Cardiac muscle cell (in vitro differentiated cells and primary cell): ENCODE measurements at regions not wholly inside any gene's neighbourhood (a gene's known extent, or its start where the extent isn't known, plus 50 kb on each side); places are given as distances from the start of the nearest gene placed in this dataset.
"Not testable (repeated sequence)": the region's sequence is repeated elsewhere in the genome, so short reads cannot be mapped to it uniquely, and the experiment has no call there.

Experiments
- DNase-seq, 2 donors: peaks; one replicate each; pipeline versions ENCODE4 v3.0.0 to v3.0.0-alpha.2; 2010 to 2017; ENCODE audit warnings: low read depth in 1 of 2, low spot score in 1 of 2
- H3K27ac ChIP-seq: fragments of 200-600 bp; sonication (generic); 2 replicates; pipeline ENCODE4 v1.5.1; 2016
- H3K27me3 ChIP-seq: fragments of 200-600 bp; sonication (generic); 2 replicates; pipeline ENCODE4 v1.6.0; 2016; ENCODE audit warnings: control low read depth
- H3K36me3 ChIP-seq: fragments of 200-600 bp; sonication (generic); 2 replicates; pipeline ENCODE4 v1.5.1; 2016; ENCODE audit warnings: control low read depth
- H3K4me1 ChIP-seq: fragments of 200-600 bp; sonication (generic); 2 replicates; pipeline ENCODE4 v1.8.1; 2017; ENCODE audit warnings: low read depth, mild to moderate bottlenecking, mixed run types
- H3K4me3 ChIP-seq: fragments of 200-600 bp; sonication (generic); 2 replicates; pipeline ENCODE4 v1.5.1; 2016; ENCODE audit warnings: mild to moderate bottlenecking
- H3K9me3 ChIP-seq: fragments of 200-600 bp; sonication (generic); 2 replicates; pipeline ENCODE4 v1.5.1; 2017; ENCODE audit warnings: low read depth, mild to moderate bottlenecking, control low read depth
- TF ChIP-seq, protein P1 (sequence below): IDR thresholded peaks from 2 replicates; pipeline ENCODE4 v1.5.1; 2012; ENCODE audit warnings: low read depth, mild to moderate bottlenecking, low read length

DNA sequence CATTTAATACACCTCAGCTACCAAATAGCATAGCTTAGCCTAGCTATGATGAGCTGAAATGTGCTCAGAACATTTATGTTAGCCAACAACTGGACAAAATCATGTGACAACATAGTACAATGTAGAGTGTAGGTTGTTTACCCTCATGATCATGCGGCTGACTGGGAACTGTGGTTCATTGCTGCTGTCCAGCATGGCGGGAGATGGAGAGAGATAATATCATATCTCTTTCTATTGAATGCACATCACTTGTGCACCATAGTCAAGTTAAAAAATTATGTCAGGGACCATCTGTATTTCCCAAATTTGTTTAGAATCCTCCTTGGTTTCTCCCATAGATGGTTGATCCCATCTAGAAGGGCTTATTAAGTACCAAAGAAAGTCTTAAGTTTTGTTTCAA is 151.1 kb upstream of the ELL2 start:
- Histone ChIP-seq H3K4me3 (no peak overlapping the region), H3K27me3 (no peaks in the 10 kb centered on the region), H3K36me3 (no peaks in the 10 kb centered on the region), H3K9me3 (no peaks in the 10 kb centered on the region), H3K4me1 (no peaks in the 10 kb centered on the region), H3K27ac (no peak overlapping the region)
- no peak for DNase-seq
- TF ChIP-seq, protein P1, sequence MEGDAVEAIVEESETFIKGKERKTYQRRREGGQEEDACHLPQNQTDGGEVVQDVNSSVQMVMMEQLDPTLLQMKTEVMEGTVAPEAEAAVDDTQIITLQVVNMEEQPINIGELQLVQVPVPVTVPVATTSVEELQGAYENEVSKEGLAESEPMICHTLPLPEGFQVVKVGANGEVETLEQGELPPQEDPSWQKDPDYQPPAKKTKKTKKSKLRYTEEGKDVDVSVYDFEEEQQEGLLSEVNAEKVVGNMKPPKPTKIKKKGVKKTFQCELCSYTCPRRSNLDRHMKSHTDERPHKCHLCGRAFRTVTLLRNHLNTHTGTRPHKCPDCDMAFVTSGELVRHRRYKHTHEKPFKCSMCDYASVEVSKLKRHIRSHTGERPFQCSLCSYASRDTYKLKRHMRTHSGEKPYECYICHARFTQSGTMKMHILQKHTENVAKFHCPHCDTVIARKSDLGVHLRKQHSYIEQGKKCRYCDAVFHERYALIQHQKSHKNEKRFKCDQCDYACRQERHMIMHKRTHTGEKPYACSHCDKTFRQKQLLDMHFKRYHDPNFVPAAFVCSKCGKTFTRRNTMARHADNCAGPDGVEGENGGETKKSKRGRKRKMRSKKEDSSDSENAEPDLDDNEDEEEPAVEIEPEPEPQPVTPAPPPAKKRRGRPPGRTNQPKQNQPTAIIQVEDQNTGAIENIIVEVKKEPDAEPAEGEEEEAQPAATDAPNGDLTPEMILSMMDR = no peak

DNA sequence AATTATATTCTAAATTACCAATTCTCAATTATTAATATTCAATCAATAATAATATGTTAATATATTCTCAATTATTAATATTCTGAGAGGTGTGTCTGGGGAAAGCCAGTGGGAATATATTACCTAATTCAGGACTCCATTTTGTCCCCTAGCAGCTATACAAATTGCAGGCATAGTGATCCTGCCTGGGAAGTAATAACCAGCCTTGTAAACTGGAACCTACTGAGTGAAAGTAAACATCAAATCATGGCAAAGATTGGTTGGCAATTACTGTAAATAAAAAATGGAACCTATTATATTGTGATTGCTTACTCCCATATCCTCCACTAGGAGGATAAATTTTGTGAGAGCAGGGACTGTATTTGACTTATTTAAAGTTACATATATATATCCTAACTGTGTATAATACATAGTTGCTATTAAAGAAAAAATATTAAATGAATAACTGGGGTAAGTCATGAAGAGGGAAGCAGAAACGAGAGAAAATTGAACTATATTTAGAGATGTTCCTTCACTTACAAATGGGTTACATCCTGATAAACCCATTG is 150.5 kb upstream of the ELL2 start:
- no peaks in the 10 kb centered on the region for H3K27me3 ChIP-seq
- no peak for DNase-seq
- no peaks in the 10 kb centered on the region for H3K9me3 ChIP-seq
- H3K27ac ChIP-seq = no peak overlapping the region
- no peaks in the 10 kb centered on the region for H3K4me1 ChIP-seq
- H3K36me3 ChIP-seq = no peaks in the 10 kb centered on the region
- TF ChIP-seq, protein P1 = no peak
- no peak overlapping the region for H3K4me3 ChIP-seq

DNA sequence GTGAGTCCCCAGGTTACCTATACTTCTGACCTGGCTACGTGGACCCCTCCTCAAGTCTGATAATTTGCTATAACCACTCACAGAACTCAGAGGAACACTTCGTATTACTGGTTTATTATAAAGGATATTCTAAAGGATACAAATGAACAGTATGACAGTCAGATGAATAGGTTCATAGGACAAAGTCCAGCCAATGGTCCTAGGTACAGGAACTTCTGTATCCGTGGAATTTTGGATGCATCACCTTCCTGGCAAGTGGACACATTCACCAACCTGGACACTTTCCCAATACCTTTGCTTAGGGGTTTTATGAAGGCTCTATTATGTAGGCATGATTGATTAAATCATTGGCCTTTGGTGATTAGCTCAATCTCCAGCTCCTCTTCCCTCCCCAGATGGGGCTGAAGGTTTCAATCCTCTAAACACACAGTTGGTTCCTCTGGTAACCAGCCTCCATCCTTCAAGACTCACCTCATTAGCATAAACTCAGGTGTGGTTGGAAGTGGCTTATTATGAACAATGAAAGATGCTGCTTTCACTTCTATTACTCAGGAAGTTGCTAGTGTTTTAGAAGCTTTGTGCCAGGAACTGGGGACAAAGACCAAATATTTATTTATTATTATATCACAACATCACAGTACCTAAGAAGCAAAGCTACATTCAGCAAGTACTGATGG is 149.6 kb upstream of the ELL2 start:
- TF ChIP-seq, protein P1 = no peak
- Histone ChIP-seq H3K36me3 (no peaks in the 10 kb centered on the region), H3K27ac (no peak overlapping the region), H3K9me3 (no peaks in the 10 kb centered on the region), H3K4me1 (no peaks in the 10 kb centered on the region), H3K27me3 (no peaks in the 10 kb centered on the region), H3K4me3 (no peak overlapping the region)
- DNase-seq = no peak

DNA sequence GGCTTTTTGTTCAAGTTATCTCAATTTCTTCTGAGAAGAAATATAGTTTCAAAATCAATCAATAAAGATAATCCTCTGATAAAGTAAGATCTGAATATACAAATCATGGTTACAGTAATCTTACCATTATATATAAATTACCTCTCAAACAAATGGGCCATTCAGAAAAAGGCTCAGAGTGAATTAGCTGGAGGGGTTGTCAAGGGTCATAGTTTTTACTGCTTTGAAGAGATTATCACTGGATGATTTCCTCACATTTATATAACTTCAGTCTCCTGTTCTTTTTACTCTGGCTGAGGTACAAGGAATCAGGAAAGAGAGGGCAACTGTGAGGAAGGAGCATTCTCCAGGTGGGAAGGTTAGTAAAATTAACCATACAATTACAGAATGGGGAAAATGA is 148.6 kb upstream of the ELL2 start:
- no peaks in the 10 kb centered on the region for H3K36me3 ChIP-seq
- no peaks in the 10 kb centered on the region for H3K4me1 ChIP-seq
- H3K9me3 ChIP-seq = no peaks in the 10 kb centered on the region
- no peak overlapping the region for H3K4me3 ChIP-seq
- no peak for DNase-seq
- no peak overlapping the region for H3K27ac ChIP-seq
- TF ChIP-seq, protein P1 = no peak
- H3K27me3 ChIP-seq = no peaks in the 10 kb centered on the region

DNA sequence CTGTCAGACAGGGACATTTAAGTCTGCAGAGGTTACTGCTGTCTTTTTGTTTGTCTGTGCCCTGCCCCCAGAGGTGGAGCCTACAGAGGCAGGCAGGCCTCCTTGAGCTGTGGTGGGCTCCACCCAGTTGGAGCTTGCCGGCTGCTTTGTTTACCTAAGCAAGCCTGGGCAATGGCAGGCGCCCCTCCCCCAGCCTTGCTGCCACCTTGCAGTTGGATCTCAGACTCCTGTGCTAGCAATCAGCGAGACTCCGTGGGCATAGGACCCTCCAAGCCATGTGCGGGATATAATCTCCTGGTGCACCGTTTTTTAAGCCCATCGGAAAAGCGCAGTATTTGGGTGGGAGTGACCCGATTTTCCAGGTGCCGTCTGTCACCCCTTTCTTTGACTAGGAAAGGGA is 147.0 kb upstream of the ELL2 start:
- not testable (repeated sequence) for DNase-seq, H3K36me3 ChIP-seq, H3K4me3 ChIP-seq, H3K27me3 ChIP-seq, H3K9me3 ChIP-seq, H3K27ac ChIP-seq, H3K4me1 ChIP-seq

DNA sequence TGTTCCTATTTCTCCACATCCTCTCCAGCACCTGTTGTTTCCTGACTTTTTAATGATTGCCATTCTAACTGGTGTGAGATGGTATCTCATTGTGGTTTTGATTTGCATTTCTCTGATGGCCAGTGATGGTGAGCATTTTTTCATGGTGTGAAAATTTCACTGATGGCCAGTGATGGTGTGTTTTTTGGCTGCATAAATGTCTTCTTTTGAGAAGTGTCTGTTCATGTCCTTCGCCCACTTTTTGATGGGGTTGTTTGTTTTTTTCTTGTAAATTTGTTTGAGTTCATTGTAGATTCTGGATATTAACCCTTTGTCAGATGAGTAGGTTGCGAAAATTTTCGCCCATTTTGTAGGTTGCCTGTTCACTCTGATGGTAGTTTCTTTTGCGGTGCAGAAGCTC is 142.2 kb upstream of the ELL2 start:
- not testable (repeated sequence) for H3K9me3 ChIP-seq, H3K27me3 ChIP-seq, H3K27ac ChIP-seq, H3K4me1 ChIP-seq, H3K4me3 ChIP-seq, H3K36me3 ChIP-seq, DNase-seq
